GM12878 (cell line): ENCODE measurements at regions not wholly inside any gene's neighbourhood (a gene's known extent, or its start where the extent isn't known, plus 50 kb on each side); places are given as distances from the start of the nearest gene placed in this dataset.

Source experiments
- NFIC ChIP-seq: IDR thresholded peaks from 2 replicates; pipeline ENCODE4 v1.6.1; 2012; ENCODE audit warnings: low read depth, mild to moderate bottlenecking, inconsistent platforms, low read length, moderate library complexity
- POLR2A ChIP-seq: IDR thresholded peaks from 2 replicates; pipeline ENCODE4 v1.6.1; 2011; ENCODE audit warnings: low read depth, mild to moderate bottlenecking, low read length
- TF ChIP-seq, protein P1 (sequence below), 3 experiments: IDR thresholded peaks in 2 of 3; conservative IDR thresholded peaks in 1 of 3; 2 replicates each; pipeline ENCODE4 v1.5.1; 2011; ENCODE audit warnings: low read depth in 3 of 3, low read length in 3 of 3, mild to moderate bottlenecking in 3 of 3, control low read depth in 2 of 3, moderate library complexity in 2 of 3, inconsistent platforms in 1 of 3, mixed read lengths in 1 of 3; ENCODE audit not compliant: control insufficient read depth in 2 of 3, insufficient read depth in 1 of 3; ENCODE audit errors: extremely low read depth in 1 of 3
- TF ChIP-seq, protein P2 (sequence below): IDR thresholded peaks from 2 replicates; pipeline ENCODE4 v1.6.1; 2012; ENCODE audit warnings: mild to moderate bottlenecking, low read depth, low read length

DNA sequence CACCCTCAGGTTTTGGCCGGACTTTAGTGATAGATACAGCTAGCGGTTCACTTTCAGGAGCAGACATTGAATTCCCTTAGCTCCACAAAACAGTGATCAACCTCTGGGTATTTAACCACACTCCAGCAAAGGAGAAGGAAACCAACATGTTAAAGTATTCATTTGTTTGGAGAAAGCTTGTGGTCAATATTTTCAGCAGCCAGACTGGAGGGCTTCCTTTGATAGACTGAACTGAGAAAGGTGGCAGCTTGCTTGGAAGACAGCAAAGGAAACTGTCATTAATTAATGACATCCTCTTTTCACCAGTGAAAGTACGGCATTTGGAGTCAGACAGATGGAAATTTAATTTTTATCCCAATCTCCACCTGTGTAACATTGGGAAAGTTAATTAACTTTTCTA, 289.1 kb upstream of the CLNK start:
- TF ChIP-seq NFIC (no peak), POLR2A (no peak)
- TF ChIP-seq, protein P1, sequence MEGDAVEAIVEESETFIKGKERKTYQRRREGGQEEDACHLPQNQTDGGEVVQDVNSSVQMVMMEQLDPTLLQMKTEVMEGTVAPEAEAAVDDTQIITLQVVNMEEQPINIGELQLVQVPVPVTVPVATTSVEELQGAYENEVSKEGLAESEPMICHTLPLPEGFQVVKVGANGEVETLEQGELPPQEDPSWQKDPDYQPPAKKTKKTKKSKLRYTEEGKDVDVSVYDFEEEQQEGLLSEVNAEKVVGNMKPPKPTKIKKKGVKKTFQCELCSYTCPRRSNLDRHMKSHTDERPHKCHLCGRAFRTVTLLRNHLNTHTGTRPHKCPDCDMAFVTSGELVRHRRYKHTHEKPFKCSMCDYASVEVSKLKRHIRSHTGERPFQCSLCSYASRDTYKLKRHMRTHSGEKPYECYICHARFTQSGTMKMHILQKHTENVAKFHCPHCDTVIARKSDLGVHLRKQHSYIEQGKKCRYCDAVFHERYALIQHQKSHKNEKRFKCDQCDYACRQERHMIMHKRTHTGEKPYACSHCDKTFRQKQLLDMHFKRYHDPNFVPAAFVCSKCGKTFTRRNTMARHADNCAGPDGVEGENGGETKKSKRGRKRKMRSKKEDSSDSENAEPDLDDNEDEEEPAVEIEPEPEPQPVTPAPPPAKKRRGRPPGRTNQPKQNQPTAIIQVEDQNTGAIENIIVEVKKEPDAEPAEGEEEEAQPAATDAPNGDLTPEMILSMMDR (IDR thresholded peaks at IDR 0.05 in 2 of 3, conservative IDR thresholded peaks at IDR 0.05 in 1 of 3; ENCODE audit: control insufficient read depth in 2 of 3, extremely low read depth in 1 of 3, insufficient read depth in 1 of 3, low read depth in 3 of 3, low read length in 3 of 3) = no peak
- TF ChIP-seq, protein P2, sequence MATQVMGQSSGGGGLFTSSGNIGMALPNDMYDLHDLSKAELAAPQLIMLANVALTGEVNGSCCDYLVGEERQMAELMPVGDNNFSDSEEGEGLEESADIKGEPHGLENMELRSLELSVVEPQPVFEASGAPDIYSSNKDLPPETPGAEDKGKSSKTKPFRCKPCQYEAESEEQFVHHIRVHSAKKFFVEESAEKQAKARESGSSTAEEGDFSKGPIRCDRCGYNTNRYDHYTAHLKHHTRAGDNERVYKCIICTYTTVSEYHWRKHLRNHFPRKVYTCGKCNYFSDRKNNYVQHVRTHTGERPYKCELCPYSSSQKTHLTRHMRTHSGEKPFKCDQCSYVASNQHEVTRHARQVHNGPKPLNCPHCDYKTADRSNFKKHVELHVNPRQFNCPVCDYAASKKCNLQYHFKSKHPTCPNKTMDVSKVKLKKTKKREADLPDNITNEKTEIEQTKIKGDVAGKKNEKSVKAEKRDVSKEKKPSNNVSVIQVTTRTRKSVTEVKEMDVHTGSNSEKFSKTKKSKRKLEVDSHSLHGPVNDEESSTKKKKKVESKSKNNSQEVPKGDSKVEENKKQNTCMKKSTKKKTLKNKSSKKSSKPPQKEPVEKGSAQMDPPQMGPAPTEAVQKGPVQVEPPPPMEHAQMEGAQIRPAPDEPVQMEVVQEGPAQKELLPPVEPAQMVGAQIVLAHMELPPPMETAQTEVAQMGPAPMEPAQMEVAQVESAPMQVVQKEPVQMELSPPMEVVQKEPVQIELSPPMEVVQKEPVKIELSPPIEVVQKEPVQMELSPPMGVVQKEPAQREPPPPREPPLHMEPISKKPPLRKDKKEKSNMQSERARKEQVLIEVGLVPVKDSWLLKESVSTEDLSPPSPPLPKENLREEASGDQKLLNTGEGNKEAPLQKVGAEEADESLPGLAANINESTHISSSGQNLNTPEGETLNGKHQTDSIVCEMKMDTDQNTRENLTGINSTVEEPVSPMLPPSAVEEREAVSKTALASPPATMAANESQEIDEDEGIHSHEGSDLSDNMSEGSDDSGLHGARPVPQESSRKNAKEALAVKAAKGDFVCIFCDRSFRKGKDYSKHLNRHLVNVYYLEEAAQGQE = no peak
